GM12865 (cell line): ENCODE measurements at regions not wholly inside any gene's neighbourhood (a gene's known extent, or its start where the extent isn't known, plus 50 kb on each side); places are given as distances from the start of the nearest gene placed in this dataset.

ENCODE experiments used
- DNase-seq: peaks from one replicate; pipeline ENCODE4 v3.0.0; 2010; ENCODE audit warnings: low read depth
- H3K4me3 ChIP-seq: 2 replicates; pipeline ENCODE4 v1.5.1; 2011; ENCODE audit warnings: mild to moderate bottlenecking, low read depth, low read length, control low read depth
- CTCF ChIP-seq: IDR thresholded peaks from 2 replicates; pipeline ENCODE4 v1.5.1; 2011; ENCODE audit warnings: low read length, control low read depth, low read depth, inconsistent platforms; ENCODE audit not compliant: insufficient read depth; ENCODE audit errors: missing control alignments

GRCh38 chr18:2441544-2441943, 129.8 kb downstream of the METTL4 start:
- TF ChIP-seq CTCF, result no peak
- DNase-seq, result no peak
- no peak overlapping the region for H3K4me3 ChIP-seq

- no peak for DNase-seq
- no peak for TF ChIP-seq CTCF
These were observed 129.3 kb downstream of the METTL4 start for GRCh38 chr18:2442006-2442405.

GRCh38 chr18:2442726-2443275, 128.5 kb downstream of the METTL4 start:
- DNase-seq, result no peak
- no peak for TF ChIP-seq CTCF
- no peak overlapping the region for H3K4me3 ChIP-seq

More at GRCh38 chr18:2442006-2442405, 129.3 kb downstream of the METTL4 start:
- H3K4me3 ChIP-seq, result no peak overlapping the region

- no peak overlapping the region for H3K4me3 ChIP-seq
- no peak for TF ChIP-seq CTCF
- DNase-seq, result no peak
These were observed 127.0 kb downstream of the METTL4 start for GRCh38 chr18:2444201-2444875.

GRCh38 chr18:2448565-2449151, 122.6 kb downstream of the METTL4 start:
- DNase-seq, result no peak
- TF ChIP-seq CTCF, result no peak
- H3K4me3 ChIP-seq, result no peak overlapping the region

GRCh38 chr18:2451556-2451955, 119.7 kb downstream of the METTL4 start:
- DNase-seq, result no peak
- H3K4me3 ChIP-seq, result no peak overlapping the region
- TF ChIP-seq CTCF, result no peak
